Vagina (tissue), 2 donors: ENCODE measurements at regions not wholly inside any gene's neighbourhood (a gene's known extent, or its start where the extent isn't known, plus 50 kb on each side); places are given as distances from the start of the nearest gene placed in this dataset.

Source experiments
- DNase-seq, 2 donors: peaks; one replicate each; pipeline ENCODE4 v3.0.0-alpha.2; 2017; ENCODE audit errors: extremely low spot score in 2 of 2
- H3K27ac ChIP-seq: fragments of 200-600 bp; sonication (generic); one replicate; pipeline ENCODE4 v1.5.1; 2019
- H3K27me3 ChIP-seq: fragments of 200-600 bp; sonication (generic); one replicate; pipeline ENCODE4 v1.5.1; 2019
- H3K36me3 ChIP-seq, 2 donors: fragments of 200-600 bp; sonication (generic); one replicate each; pipeline ENCODE4 v1.5.1; 2017 to 2019
- H3K4me1 ChIP-seq: fragments of 200-600 bp; sonication (generic); one replicate; pipeline ENCODE4 v1.5.1; 2019
- H3K4me3 ChIP-seq, 2 donors: fragments of 200-600 bp; sonication (generic); 1 replicate in 1 of 2; 2 replicates in 1 of 2; pipeline ENCODE4 v1.5.1; 2016 to 2019
- H3K9me3 ChIP-seq: fragments of 200-600 bp; sonication (generic); one replicate; pipeline ENCODE4 v1.5.1; 2019
- POLR2A ChIP-seq, 2 donors: fragments of 450-650 bp; IDR thresholded peaks; one replicate each; pipeline ENCODE4 v1.6.1; 2017; ENCODE audit warnings: antibody characterized with exemption in 2 of 2, mild to moderate bottlenecking in 2 of 2, moderate library complexity in 2 of 2
- POLR2AphosphoS5 ChIP-seq, 2 donors: sonication (generic); formaldehyde crosslinking; IDR thresholded peaks; one replicate each; pipeline ENCODE4 v1.9.0; 2017; ENCODE audit warnings: antibody characterized with exemption in 2 of 2, mild to moderate bottlenecking in 2 of 2, low read depth in 1 of 2; ENCODE audit not compliant: insufficient read depth in 1 of 2
- intact Hi-C: fragments of 100-400 bp; cut with DNase I; formaldehyde crosslinking; loops from one replicate; pipeline ENCODE4 v1.15.1; 2023
- TF ChIP-seq, protein P1 (sequence below), 3 experiments: fragments of 450-650 bp in 2 of 3; fragments of 200-600 bp in 1 of 3; sonication (generic) in 1 of 3; IDR thresholded peaks; one replicate each; pipeline ENCODE4 v1.5.1; 2017 to 2019; ENCODE audit warnings: antibody characterized with exemption in 3 of 3, mild to moderate bottlenecking in 2 of 3, moderate library complexity in 2 of 3

- DNase-seq = no peak
Observed at GRCh38 chr12:118467641-118468305, 91.4 kb downstream of the SUDS3 start.

DNA sequence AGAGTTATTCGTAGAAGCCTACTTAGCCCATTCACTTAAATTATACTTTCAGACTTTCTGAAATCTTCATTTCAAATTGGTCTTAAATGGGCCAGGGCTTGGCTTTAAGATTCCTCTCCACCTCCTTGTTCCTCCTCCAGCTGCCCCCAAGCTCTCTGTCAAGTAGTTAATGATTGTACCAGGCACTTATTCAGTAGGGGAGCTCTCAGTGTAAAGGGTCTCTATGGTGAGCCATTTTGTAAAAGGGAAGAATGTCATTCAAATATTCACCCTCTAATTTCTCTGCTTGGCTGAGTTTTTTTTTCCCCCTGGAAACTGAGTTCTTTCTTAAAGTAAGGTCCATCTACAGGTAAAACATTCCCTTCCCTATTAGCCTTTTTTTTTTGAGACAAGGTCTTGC, 96.6 kb downstream of the SUDS3 start:
- Histone ChIP-seq H3K36me3 (no peaks in the 10 kb centered on the region), H3K9me3 (no peaks in the 10 kb centered on the region), H3K4me3 (no peak overlapping the region), H3K27ac (no peak overlapping the region), H3K4me1 (no peaks in the 10 kb centered on the region), H3K27me3 (no peaks in the 10 kb centered on the region)
- no peak for DNase-seq
- intact Hi-C loops = no loop called here
- no peak for TF ChIP-seq POLR2AphosphoS5 (IDR thresholded peaks at IDR 0.05; ENCODE audit: insufficient read depth in 1 of 2, low read depth in 1 of 2)
- TF ChIP-seq POLR2A (IDR thresholded peaks at IDR 0.05) = no peak
- TF ChIP-seq, protein P1, sequence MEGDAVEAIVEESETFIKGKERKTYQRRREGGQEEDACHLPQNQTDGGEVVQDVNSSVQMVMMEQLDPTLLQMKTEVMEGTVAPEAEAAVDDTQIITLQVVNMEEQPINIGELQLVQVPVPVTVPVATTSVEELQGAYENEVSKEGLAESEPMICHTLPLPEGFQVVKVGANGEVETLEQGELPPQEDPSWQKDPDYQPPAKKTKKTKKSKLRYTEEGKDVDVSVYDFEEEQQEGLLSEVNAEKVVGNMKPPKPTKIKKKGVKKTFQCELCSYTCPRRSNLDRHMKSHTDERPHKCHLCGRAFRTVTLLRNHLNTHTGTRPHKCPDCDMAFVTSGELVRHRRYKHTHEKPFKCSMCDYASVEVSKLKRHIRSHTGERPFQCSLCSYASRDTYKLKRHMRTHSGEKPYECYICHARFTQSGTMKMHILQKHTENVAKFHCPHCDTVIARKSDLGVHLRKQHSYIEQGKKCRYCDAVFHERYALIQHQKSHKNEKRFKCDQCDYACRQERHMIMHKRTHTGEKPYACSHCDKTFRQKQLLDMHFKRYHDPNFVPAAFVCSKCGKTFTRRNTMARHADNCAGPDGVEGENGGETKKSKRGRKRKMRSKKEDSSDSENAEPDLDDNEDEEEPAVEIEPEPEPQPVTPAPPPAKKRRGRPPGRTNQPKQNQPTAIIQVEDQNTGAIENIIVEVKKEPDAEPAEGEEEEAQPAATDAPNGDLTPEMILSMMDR (IDR thresholded peaks at IDR 0.05) = no peak

More at GRCh38 chr12:118467641-118468305, 91.4 kb downstream of the SUDS3 start:
- no peaks in the 10 kb centered on the region for H3K9me3 ChIP-seq
- H3K4me3 ChIP-seq = no peak overlapping the region
- TF ChIP-seq POLR2AphosphoS5 (IDR thresholded peaks at IDR 0.05; ENCODE audit: insufficient read depth in 1 of 2, low read depth in 1 of 2) (no peak), POLR2A (IDR thresholded peaks at IDR 0.05) (no peak)
- TF ChIP-seq, protein P1 (IDR thresholded peaks at IDR 0.05) = no peak
- no peaks in the 10 kb centered on the region for H3K27me3 ChIP-seq
- intact Hi-C loops = no loop called here
- H3K36me3 ChIP-seq = no peaks in the 10 kb centered on the region
- no peaks in the 10 kb centered on the region for H3K4me1 ChIP-seq
- no peak overlapping the region for H3K27ac ChIP-seq

DNA sequence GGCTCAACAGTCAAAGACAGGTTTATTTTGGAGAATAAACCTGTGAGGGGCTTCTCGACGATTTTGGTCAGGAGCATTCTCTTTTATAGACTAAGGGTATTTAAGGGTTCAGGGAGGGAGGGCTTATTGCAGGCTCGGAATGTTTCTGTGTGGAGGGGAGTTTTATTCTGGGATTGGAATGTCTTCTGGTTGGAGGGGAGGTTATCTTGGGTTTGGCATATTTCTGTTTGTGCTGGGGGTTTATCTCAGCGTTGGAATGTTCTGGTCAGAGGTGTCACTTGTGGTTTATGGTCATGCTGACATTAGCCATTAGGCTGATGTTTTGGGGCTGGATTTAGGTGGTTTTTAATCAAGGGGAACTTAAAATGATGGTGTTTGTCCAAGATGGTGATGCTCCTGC, 103.9 kb downstream of the SUDS3 start:
- TF ChIP-seq, protein P1 (IDR thresholded peaks at IDR 0.05) = no peak
- no peak for TF ChIP-seq POLR2AphosphoS5 (IDR thresholded peaks at IDR 0.05; ENCODE audit: insufficient read depth in 1 of 2, low read depth in 1 of 2)
- no peaks in the 10 kb centered on the region for H3K4me1 ChIP-seq
- DNase-seq = no peak
- H3K27ac ChIP-seq = no peak overlapping the region
- H3K9me3 ChIP-seq = no peaks in the 10 kb centered on the region
- H3K4me3 ChIP-seq = no peak overlapping the region
- intact Hi-C loops = no loop called here
- H3K36me3 ChIP-seq = no peaks in the 10 kb centered on the region
- no peaks in the 10 kb centered on the region for H3K27me3 ChIP-seq

- intact Hi-C loops = no loop called here
- Histone ChIP-seq H3K36me3 (no peaks in the 10 kb centered on the region), H3K4me1 (no peaks in the 10 kb centered on the region), H3K27ac (no peak overlapping the region), H3K9me3 (no peaks in the 10 kb centered on the region), H3K27me3 (no peaks in the 10 kb centered on the region), H3K4me3 (no peak overlapping the region)
- TF ChIP-seq, protein P1 (IDR thresholded peaks at IDR 0.05) = no peak
- DNase-seq = no peak
Observed at GRCh38 chr12:118488034-118488433, 111.7 kb downstream of the SUDS3 start.

GRCh38 chr12:118493962-118494361, 117.6 kb downstream of the SUDS3 start:
- no peaks in the 10 kb centered on the region for H3K9me3 ChIP-seq
- H3K27me3 ChIP-seq = no peaks in the 10 kb centered on the region
- no peak overlapping the region for H3K27ac ChIP-seq
- H3K36me3 ChIP-seq = no peaks in the 10 kb centered on the region
- DNase-seq = no peak
- H3K4me3 ChIP-seq = no peak overlapping the region
- intact Hi-C loops = no loop called here
- TF ChIP-seq POLR2AphosphoS5 (IDR thresholded peaks at IDR 0.05; ENCODE audit: insufficient read depth in 1 of 2, low read depth in 1 of 2) (no peak), POLR2A (IDR thresholded peaks at IDR 0.05) (no peak)
- TF ChIP-seq, protein P1 (IDR thresholded peaks at IDR 0.05) = no peak
- no peaks in the 10 kb centered on the region for H3K4me1 ChIP-seq
